ENCODE measurements at regions not wholly inside any gene's neighbourhood (a gene's known extent, or its start where the extent isn't known, plus 50 kb on each side); places are given as distances from the start of the nearest gene placed in this dataset.

- DNase-seq (ENCODE audit: extremely low spot score), result no peak
- CTCF ChIA-PET, result interaction anchor here (1.9 kb wide), 1 partner anchor 10 kb away, joined by 8 read pairs; no protein-coding TSS in a partner anchor
- POLR2A ChIA-PET, result no interaction called here
- no peak for TF ChIP-seq CTCF (IDR thresholded peaks at IDR 0.05; ENCODE audit: control extremely low read depth, extremely low read depth, low read depth, missing control alignments)
These were observed 538.9 kb downstream of the BNC2 start for GRCh38 chr9:16331527-16331926.

DNA sequence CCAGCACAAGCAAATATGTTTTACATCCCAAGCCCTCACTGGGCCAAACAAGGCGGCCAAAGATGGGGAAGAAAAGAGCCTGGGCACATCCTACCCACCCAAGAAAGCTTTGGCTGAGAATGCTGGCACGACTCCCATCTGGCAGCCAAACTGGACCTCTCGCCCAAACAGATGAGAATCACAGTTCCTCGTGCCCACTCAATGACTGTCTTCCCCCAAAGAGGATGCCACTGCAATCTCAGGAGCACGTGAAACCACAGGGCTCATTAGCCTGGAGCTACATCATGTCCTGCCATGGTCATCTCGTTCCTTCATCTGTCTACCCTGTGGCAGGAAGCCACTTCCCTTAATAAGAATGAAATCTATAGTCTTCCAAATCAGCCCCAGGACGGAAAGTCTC lies 536.8 kb downstream of the BNC2 start:
- no peak for TF ChIP-seq CTCF (IDR thresholded peaks at IDR 0.05; ENCODE audit: control extremely low read depth, extremely low read depth, low read depth, missing control alignments)
- DNase-seq (ENCODE audit: extremely low spot score), result no peak
- CTCF ChIA-PET, result interaction anchor here (1.2 kb wide), 1 partner anchor 9 kb away, joined by 3 read pairs; no protein-coding TSS in a partner anchor
- POLR2A ChIA-PET, result no interaction called here

GRCh38 chr9:16335788-16336580 lies 534.5 kb downstream of the BNC2 start:
- no peak for TF ChIP-seq CTCF (IDR thresholded peaks at IDR 0.05; ENCODE audit: control extremely low read depth, extremely low read depth, low read depth, missing control alignments)
- DNase-seq (ENCODE audit: extremely low spot score), result no peak
- CTCF ChIA-PET, result no interaction called here
- POLR2A ChIA-PET, result no interaction called here

DNA sequence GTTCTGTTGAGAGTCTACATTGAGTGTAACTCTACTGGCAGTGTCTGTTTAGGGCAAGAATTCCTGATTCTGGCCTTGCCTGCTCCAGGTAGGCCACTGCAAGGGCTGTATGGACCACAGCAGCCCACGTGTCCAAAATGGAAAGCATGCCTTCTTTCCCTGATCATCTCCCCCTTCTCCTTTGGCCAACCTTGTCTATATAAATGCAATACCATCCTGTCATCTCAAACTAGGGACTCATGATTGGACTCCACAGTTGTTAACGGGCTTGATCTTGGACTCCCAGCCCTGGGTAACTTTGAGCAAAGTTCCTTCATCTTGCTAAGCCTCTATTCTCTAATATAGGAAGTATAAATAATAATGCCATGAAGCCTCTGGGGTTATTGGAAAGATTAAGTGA lies 533.6 kb downstream of the BNC2 start:
- TF ChIP-seq CTCF (IDR thresholded peaks at IDR 0.05; ENCODE audit: control extremely low read depth, extremely low read depth, low read depth, missing control alignments), result no peak
- ChIA-PET POLR2A (no interaction called here), CTCF (no interaction called here)
- no peak for DNase-seq (ENCODE audit: extremely low spot score)

GRCh38 chr9:16337322-16338029 lies 533.0 kb downstream of the BNC2 start:
- no peak for TF ChIP-seq CTCF (IDR thresholded peaks at IDR 0.05; ENCODE audit: control extremely low read depth, extremely low read depth, low read depth, missing control alignments)
- CTCF ChIA-PET, result no interaction called here
- POLR2A ChIA-PET, result no interaction called here
- DNase-seq (ENCODE audit: extremely low spot score), result no peak

DNA sequence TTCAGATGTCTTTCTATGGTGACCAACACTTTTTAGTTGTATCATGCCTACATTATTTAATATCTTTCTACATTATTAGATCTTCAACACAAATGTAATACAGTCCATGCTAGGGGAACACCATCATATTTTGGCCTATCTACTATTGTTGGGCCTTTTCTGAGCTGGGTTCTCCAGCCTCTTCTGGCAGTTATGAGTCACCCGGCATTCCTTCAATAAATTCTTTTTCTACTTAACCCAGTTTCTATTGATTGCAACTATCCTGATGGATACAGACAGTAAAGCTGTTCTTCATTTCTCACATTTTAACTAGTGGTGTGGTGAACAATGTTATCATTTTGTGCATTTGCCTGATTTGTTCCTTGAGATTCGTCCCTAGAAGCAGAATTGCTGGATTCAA lies 529.3 kb downstream of the BNC2 start:
- ChIA-PET POLR2A (no interaction called here), CTCF (interaction anchor here (2.0 kb wide), 1 partner anchor 9 kb away, joined by 8 read pairs; no protein-coding TSS in a partner anchor)
- DNase-seq (ENCODE audit: extremely low spot score), result no peak
- TF ChIP-seq CTCF (IDR thresholded peaks at IDR 0.05; ENCODE audit: control extremely low read depth, extremely low read depth, low read depth, missing control alignments), result no peak

Measured in GM10248 (cell line).